ENCODE measurements at regions not wholly inside any gene's neighbourhood (a gene's known extent, or its start where the extent isn't known, plus 50 kb on each side); places are given as distances from the start of the nearest gene placed in this dataset.

DNA sequence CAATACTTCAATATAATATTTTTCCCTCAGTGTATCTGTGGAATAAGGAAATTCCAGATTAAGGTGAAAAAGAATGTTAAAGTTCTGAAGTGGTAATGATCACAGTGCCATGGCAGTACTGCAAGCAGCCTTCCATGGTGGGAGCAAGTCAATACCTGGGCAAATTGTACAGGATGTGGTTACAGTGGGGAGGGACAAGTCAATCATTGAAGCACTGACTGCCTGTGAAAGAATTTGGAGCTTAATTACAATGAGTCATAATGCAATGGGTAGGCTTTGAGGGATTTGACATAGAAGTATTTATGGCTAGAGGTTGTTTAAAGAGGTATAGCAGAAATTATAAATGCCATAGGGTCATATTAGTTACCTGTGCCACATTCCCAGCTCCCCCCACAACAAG, 786.5 kb upstream of the ACO1 start (continued):
- no peak for TF ChIP-seq SIRT6 (IDR thresholded peaks at IDR 0.05; ENCODE audit: low read length)
- TF ChIP-seq SIN3A (conservative IDR thresholded peaks at IDR 0.05 in 1 of 2, IDR thresholded peaks at IDR 0.05 in 1 of 2; ENCODE audit: low read depth in 1 of 2, low read length in 2 of 2): no peak

GRCh38 chr9:31601666-31602065, 782.8 kb upstream of the ACO1 start:
- no peak for FAIRE-seq
- H3K4ac ChIP-seq (replicated peaks; ENCODE audit: insufficient read length, low read depth, low read length): no peak overlapping the region
- H3K4me2 ChIP-seq (ENCODE audit: insufficient read depth in 1 of 2, low read depth in 2 of 2, low read length in 2 of 2): no peak overlapping the region
- H4K5ac ChIP-seq (ENCODE audit: insufficient read length, low read depth, low read length): no peak overlapping the region
- CTCF ChIA-PET (ENCODE audit: partially characterized antibody): no interaction called here
- no peak overlapping the region for H4K91ac ChIP-seq (replicated peaks; ENCODE audit: insufficient read length, low read length)
- no peak for DNase-seq (ENCODE audit: low read depth in 1 of 2, low spot score in 2 of 2)
- H3K4me1 ChIP-seq (replicated peaks in 1 of 4; ENCODE audit: control insufficient read depth in 3 of 4, insufficient read depth in 4 of 4, low read length in 3 of 4): no peaks in the 10 kb centered on the region
- H3K4me3 ChIP-seq (ENCODE audit: extremely low read depth in 1 of 4, insufficient read depth in 2 of 4, low read depth in 3 of 4, low read length in 4 of 4): no peak overlapping the region
- no peak overlapping the region for H2BK5ac ChIP-seq (ENCODE audit: low read depth, low read length)
- no peak overlapping the region for H2BK120ac ChIP-seq (replicated peaks; ENCODE audit: low read depth, low read length)
- H3K27me3 ChIP-seq (replicated peaks in 1 of 4; ENCODE audit: control insufficient read depth in 3 of 4, extremely low read depth in 1 of 4, insufficient read depth in 3 of 4, low read length in 3 of 4): no peaks in the 10 kb centered on the region
- no peak overlapping the region for H3K56ac ChIP-seq (replicated peaks; ENCODE audit: insufficient read length, low read depth, low read length)
- H4K8ac ChIP-seq (ENCODE audit: extremely low read depth, insufficient read depth, low read length): no peak overlapping the region
- TF ChIP-seq, protein P1, sequence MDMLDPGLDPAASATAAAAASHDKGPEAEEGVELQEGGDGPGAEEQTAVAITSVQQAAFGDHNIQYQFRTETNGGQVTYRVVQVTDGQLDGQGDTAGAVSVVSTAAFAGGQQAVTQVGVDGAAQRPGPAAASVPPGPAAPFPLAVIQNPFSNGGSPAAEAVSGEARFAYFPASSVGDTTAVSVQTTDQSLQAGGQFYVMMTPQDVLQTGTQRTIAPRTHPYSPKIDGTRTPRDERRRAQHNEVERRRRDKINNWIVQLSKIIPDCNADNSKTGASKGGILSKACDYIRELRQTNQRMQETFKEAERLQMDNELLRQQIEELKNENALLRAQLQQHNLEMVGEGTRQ (IDR thresholded peaks at IDR 0.05; ENCODE audit: low read length): no peak
- TF ChIP-seq KDM1A (IDR thresholded peaks at IDR 0.05; ENCODE audit: borderline replicate concordance, low read length) (no peak), CBX5 (IDR thresholded peaks at IDR 0.05; ENCODE audit: low read depth, low read length) (no peak), NANOG (IDR thresholded peaks at IDR 0.05; ENCODE audit: insufficient read depth, low read depth, low read length, poor library complexity, severe bottlenecking) (no peak), GTF2F1 (IDR thresholded peaks at IDR 0.05; ENCODE audit: borderline replicate concordance, low read depth, low read length) (no peak), SIRT6 (IDR thresholded peaks at IDR 0.05; ENCODE audit: low read length) (no peak), RNF2 (IDR thresholded peaks at IDR 0.05; ENCODE audit: borderline replicate concordance, low read depth, low read length, missing control alignments, poor library complexity, severe bottlenecking) (no peak), RBBP5 (IDR thresholded peaks at IDR 0.05; ENCODE audit: borderline replicate concordance, low read depth, low read length) (no peak), POLR2AphosphoS5 (IDR thresholded peaks at IDR 0.05; ENCODE audit: low read depth, low read length) (no peak)
- H3K79me1 ChIP-seq (ENCODE audit: low read depth, low read length): no peaks in the 10 kb centered on the region
- H2BK15ac ChIP-seq (ENCODE audit: low read length): no peak overlapping the region
- H2AFZ ChIP-seq (ENCODE audit: low read length): no peak overlapping the region
- H3K9me3 ChIP-seq (ENCODE audit: insufficient read depth in 2 of 2, low read depth in 1 of 2, low read length in 1 of 2): no peaks in the 10 kb centered on the region
- no peak overlapping the region for H3K23ac ChIP-seq (ENCODE audit: insufficient read length)
- H3K79me2 ChIP-seq (ENCODE audit: control insufficient read depth in 1 of 2, insufficient read depth in 2 of 2, low read length in 2 of 2): no peaks in the 10 kb centered on the region
- H2BK20ac ChIP-seq (ENCODE audit: low read length): no peak overlapping the region
- no peak overlapping the region for H3K14ac ChIP-seq (ENCODE audit: insufficient read length)
- no peak overlapping the region for H3K18ac ChIP-seq (ENCODE audit: extremely low read depth, low read length)
- no peak overlapping the region for H2BK12ac ChIP-seq (ENCODE audit: low read depth, low read length)
- no peak overlapping the region for H3K9ac ChIP-seq (replicated peaks in 1 of 4; ENCODE audit: extremely low read depth in 1 of 4, low read depth in 3 of 4, low read length in 3 of 4)
- no peak overlapping the region for H2AK5ac ChIP-seq (ENCODE audit: low read depth, low read length)
- no peaks in the 10 kb centered on the region for H3K23me2 ChIP-seq (ENCODE audit: low read depth, low read length)
- H4K20me1 ChIP-seq (replicated peaks in 1 of 2; ENCODE audit: control insufficient read depth in 1 of 2, insufficient read depth in 2 of 2, low read length in 2 of 2): no peaks in the 10 kb centered on the region
- no peak overlapping the region for H3K27ac ChIP-seq (ENCODE audit: low read depth, low read length)
- no peaks in the 10 kb centered on the region for H3K36me3 ChIP-seq (ENCODE audit: control insufficient read depth in 2 of 4, insufficient read depth in 4 of 4, low read length in 3 of 4)
- POLR2A ChIA-PET (ENCODE audit: partially characterized antibody): no interaction called here
